ENCODE measurements at regions not wholly inside any gene's neighbourhood (a gene's known extent, or its start where the extent isn't known, plus 50 kb on each side); places are given as distances from the start of the nearest gene placed in this dataset.

- no peak for DNase-seq
These were observed 54.4 kb upstream of the KLF3 start for GRCh38 chr4:38609614-38610013.

- no peak for DNase-seq
These were observed 53.5 kb upstream of the KLF3 start for GRCh38 chr4:38610521-38610920.

GRCh38 chr4:38610966-38611431, 53.0 kb upstream of the KLF3 start:
- DNase-seq = no peak

- no peak for DNase-seq
These were observed 52.3 kb upstream of the KLF3 start for GRCh38 chr4:38611676-38612075.

GRCh38 chr4:38612646-38613414, 51.2 kb upstream of the KLF3 start:
- DNase-seq = no peak
